K562 (cell line): ENCODE measurements at regions not wholly inside any gene's neighbourhood (a gene's known extent, or its start where the extent isn't known, plus 50 kb on each side); places are given as distances from the start of the nearest gene placed in this dataset.

Experiments
- CEBPB ChIP-seq: fragments of 450-650 bp; IDR thresholded peaks from 2 replicates; pipeline ENCODE4 v1.6.1; 2016; ENCODE audit warnings: missing genetic modification characterization, missing compliant biosample characterization
- CREB1 ChIP-seq, 2 experiments: sonication (generic) in 1 of 2; formaldehyde crosslinking in 1 of 2; IDR thresholded peaks; 2 replicates each; pipeline versions ENCODE4 v1.6.1 to v1.8.0; 2012 to 2022; ENCODE audit warnings: inconsistent platforms in 1 of 2, mild to moderate bottlenecking in 1 of 2, missing genetic modification reagents in 1 of 2, moderate library complexity in 1 of 2
- CTCF ChIP-seq, 3 experiments: IDR thresholded peaks in 2 of 3; conservative IDR thresholded peaks in 1 of 3; 2 replicates each; pipeline ENCODE4 v1.5.1; 2011 to 2012; ENCODE audit warnings: low read length in 3 of 3, mild to moderate bottlenecking in 3 of 3, control low read depth in 2 of 3, improper control_type of control experiment in 1 of 3, inconsistent platforms in 1 of 3, low read depth in 1 of 3, mixed read lengths in 1 of 3, moderate library complexity in 1 of 3; ENCODE audit not compliant: insufficient read depth in 2 of 3
- DEAF1 ChIP-seq: fragments of 450-650 bp; formaldehyde crosslinking; IDR thresholded peaks from 2 replicates; pipeline ENCODE4 v1.4.0; 2020; ENCODE audit warnings: mild to moderate bottlenecking, moderate library complexity
- EZH2 ChIP-seq: IDR thresholded peaks from 2 replicates; pipeline ENCODE4 v1.6.1; 2012; ENCODE audit warnings: low read depth, mild to moderate bottlenecking, inconsistent platforms, low read length, borderline replicate concordance
- HNRNPUL1 ChIP-seq: fragments of 200-400 bp; formaldehyde crosslinking; IDR thresholded peaks from 2 replicates; pipeline ENCODE4 v1.6.1; 2017; ENCODE audit warnings: low read length
- IRF1 ChIP-seq: sonication (generic); formaldehyde crosslinking; IDR thresholded peaks from 2 replicates; pipeline ENCODE4 v1.8.0; 2022; ENCODE audit warnings: missing genetic modification reagents, mild to moderate bottlenecking, borderline replicate concordance
- POLR2AphosphoS5 ChIP-seq: IDR thresholded peaks from 2 replicates; pipeline ENCODE4 v1.6.1; 2011; ENCODE audit warnings: mild to moderate bottlenecking, low read depth, low read length, moderate library complexity; ENCODE audit not compliant: control insufficient read depth, insufficient read depth
- SP1 ChIP-seq: sonication (generic); formaldehyde crosslinking; IDR thresholded peaks from 2 replicates; pipeline ENCODE4 v1.8.1; 2022; ENCODE audit warnings: mild to moderate bottlenecking, missing genetic modification reagents
- ZC3H11A ChIP-seq: IDR thresholded peaks from 2 replicates; pipeline ENCODE4 v1.6.1; 2012; ENCODE audit warnings: low read depth, low read length, improper control_type of control experiment
- ZNF140 ChIP-seq: fragments of 250-450 bp; sonication (Bioruptor Pico); IDR thresholded peaks from 2 replicates; pipeline ENCODE4 v1.8.0; 2021; ENCODE audit warnings: moderate library complexity, mild to moderate bottlenecking, inconsistent platforms
- TF ChIP-seq, protein P1 (sequence below): fragments of 150-350 bp; IDR thresholded peaks from 2 replicates; pipeline ENCODE4 v1.6.1; 2014; ENCODE audit warnings: low read depth, mild to moderate bottlenecking, low read length, borderline replicate concordance
- TF ChIP-seq, protein P2 (sequence below): fragments of 450-650 bp; formaldehyde crosslinking; IDR thresholded peaks from 2 replicates; pipeline ENCODE4 v1.4.0; 2020; ENCODE audit warnings: mild to moderate bottlenecking, mixed read lengths
- TF ChIP-seq, protein P3 (sequence below): sonication (generic); formaldehyde crosslinking; IDR thresholded peaks from 2 replicates; pipeline ENCODE4 v1.4.0; 2020; ENCODE audit warnings: mild to moderate bottlenecking, missing genetic modification reagents

GRCh38 chr5:31007672-31008071 lies 185.8 kb upstream of the CDH6 start:
- no peak for TF ChIP-seq POLR2AphosphoS5
- TF ChIP-seq EZH2, result no peak
- TF ChIP-seq CTCF (IDR thresholded peaks at IDR 0.05 in 2 of 3, conservative IDR thresholded peaks at IDR 0.05 in 1 of 3; ENCODE audit: insufficient read depth in 2 of 3, low read depth in 1 of 3, low read length in 3 of 3), result no peak
- TF ChIP-seq CEBPB, result no peak
- no peak for TF ChIP-seq HNRNPUL1
- no peak for TF ChIP-seq ZNF140 (CRISPR knock-in tag)
- TF ChIP-seq DEAF1, result no peak
- TF ChIP-seq, protein P1, sequence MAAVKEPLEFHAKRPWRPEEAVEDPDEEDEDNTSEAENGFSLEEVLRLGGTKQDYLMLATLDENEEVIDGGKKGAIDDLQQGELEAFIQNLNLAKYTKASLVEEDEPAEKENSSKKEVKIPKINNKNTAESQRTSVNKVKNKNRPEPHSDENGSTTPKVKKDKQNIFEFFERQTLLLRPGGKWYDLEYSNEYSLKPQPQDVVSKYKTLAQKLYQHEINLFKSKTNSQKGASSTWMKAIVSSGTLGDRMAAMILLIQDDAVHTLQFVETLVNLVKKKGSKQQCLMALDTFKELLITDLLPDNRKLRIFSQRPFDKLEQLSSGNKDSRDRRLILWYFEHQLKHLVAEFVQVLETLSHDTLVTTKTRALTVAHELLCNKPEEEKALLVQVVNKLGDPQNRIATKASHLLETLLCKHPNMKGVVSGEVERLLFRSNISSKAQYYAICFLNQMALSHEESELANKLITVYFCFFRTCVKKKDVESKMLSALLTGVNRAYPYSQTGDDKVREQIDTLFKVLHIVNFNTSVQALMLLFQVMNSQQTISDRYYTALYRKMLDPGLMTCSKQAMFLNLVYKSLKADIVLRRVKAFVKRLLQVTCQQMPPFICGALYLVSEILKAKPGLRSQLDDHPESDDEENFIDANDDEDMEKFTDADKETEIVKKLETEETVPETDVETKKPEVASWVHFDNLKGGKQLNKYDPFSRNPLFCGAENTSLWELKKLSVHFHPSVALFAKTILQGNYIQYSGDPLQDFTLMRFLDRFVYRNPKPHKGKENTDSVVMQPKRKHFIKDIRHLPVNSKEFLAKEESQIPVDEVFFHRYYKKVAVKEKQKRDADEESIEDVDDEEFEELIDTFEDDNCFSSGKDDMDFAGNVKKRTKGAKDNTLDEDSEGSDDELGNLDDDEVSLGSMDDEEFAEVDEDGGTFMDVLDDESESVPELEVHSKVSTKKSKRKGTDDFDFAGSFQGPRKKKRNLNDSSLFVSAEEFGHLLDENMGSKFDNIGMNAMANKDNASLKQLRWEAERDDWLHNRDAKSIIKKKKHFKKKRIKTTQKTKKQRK, result no peak
- TF ChIP-seq, protein P2, sequence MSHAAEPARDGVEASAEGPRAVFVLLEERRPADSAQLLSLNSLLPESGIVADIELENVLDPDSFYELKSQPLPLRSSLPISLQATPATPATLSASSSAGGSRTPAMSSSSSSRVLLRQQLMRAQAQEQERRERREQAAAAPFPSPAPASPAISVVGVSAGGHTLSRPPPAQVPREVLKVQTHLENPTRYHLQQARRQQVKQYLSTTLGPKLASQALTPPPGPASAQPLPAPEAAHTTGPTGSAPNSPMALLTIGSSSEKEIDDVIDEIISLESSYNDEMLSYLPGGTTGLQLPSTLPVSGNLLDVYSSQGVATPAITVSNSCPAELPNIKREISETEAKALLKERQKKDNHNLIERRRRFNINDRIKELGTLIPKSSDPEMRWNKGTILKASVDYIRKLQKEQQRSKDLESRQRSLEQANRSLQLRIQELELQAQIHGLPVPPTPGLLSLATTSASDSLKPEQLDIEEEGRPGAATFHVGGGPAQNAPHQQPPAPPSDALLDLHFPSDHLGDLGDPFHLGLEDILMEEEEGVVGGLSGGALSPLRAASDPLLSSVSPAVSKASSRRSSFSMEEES, result no peak
- TF ChIP-seq IRF1, result no peak
- TF ChIP-seq CREB1 (IDR thresholded peaks at IDR 0.05), result no peak
- TF ChIP-seq CREB1 (CRISPR knock-in tag; IDR thresholded peaks at IDR 0.05), result no peak
- no peak for TF ChIP-seq ZC3H11A
- TF ChIP-seq SP1, result no peak
- TF ChIP-seq, protein P3, sequence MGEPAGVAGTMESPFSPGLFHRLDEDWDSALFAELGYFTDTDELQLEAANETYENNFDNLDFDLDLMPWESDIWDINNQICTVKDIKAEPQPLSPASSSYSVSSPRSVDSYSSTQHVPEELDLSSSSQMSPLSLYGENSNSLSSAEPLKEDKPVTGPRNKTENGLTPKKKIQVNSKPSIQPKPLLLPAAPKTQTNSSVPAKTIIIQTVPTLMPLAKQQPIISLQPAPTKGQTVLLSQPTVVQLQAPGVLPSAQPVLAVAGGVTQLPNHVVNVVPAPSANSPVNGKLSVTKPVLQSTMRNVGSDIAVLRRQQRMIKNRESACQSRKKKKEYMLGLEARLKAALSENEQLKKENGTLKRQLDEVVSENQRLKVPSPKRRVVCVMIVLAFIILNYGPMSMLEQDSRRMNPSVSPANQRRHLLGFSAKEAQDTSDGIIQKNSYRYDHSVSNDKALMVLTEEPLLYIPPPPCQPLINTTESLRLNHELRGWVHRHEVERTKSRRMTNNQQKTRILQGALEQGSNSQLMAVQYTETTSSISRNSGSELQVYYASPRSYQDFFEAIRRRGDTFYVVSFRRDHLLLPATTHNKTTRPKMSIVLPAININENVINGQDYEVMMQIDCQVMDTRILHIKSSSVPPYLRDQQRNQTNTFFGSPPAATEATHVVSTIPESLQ, result no peak
